Liver (tissue), 8 donors: ENCODE measurements at regions not wholly inside any gene's neighbourhood (a gene's known extent, or its start where the extent isn't known, plus 50 kb on each side); places are given as distances from the start of the nearest gene placed in this dataset.
"Not testable (repeated sequence)": the region's sequence is repeated elsewhere in the genome, so short reads cannot be mapped to it uniquely, and the experiment has no call there.

ENCODE experiments used
- DNase-seq: peaks from one replicate; pipeline ENCODE4 v3.0.0-alpha.2; 2017; ENCODE audit warnings: low spot score
- H3K27ac ChIP-seq, 2 donors: one replicate each; pipeline ENCODE4 v1.7.0; 2013; ENCODE audit warnings: inconsistent platforms in 2 of 2, low read length in 2 of 2, control low read depth in 1 of 2, low read depth in 1 of 2, mild to moderate bottlenecking in 1 of 2
- H3K27me3 ChIP-seq, 4 donors: one replicate each; pipeline versions ENCODE4 v1.6.1 to v1.7.0; 2013; ENCODE audit warnings: low read length in 3 of 4, inconsistent platforms in 1 of 4, mild to moderate bottlenecking in 1 of 4, moderate library complexity in 1 of 4; ENCODE audit not compliant: control insufficient read depth in 4 of 4, insufficient read depth in 4 of 4
- H3K36me3 ChIP-seq, 4 donors: one replicate each; pipeline versions ENCODE4 v1.6.1 to v1.7.0; 2013; ENCODE audit warnings: low read length in 3 of 4, mild to moderate bottlenecking in 3 of 4, low read depth in 1 of 4, moderate library complexity in 1 of 4; ENCODE audit not compliant: control insufficient read depth in 4 of 4, insufficient read depth in 3 of 4
- H3K4me1 ChIP-seq, 4 donors: one replicate each; pipeline versions ENCODE4 v1.6.1 to v1.7.0; 2013; ENCODE audit warnings: low read length in 3 of 4, mild to moderate bottlenecking in 3 of 4, moderate library complexity in 1 of 4; ENCODE audit not compliant: control insufficient read depth in 4 of 4, insufficient read depth in 4 of 4
- H3K4me3 ChIP-seq, 3 donors: one replicate each; pipeline versions ENCODE4 v1.6.1 to v1.7.0; 2013; ENCODE audit warnings: low read length in 3 of 3, control low read depth in 1 of 3, low read depth in 1 of 3, mild to moderate bottlenecking in 1 of 3
- H3K9ac ChIP-seq, 2 donors: one replicate each; pipeline ENCODE4 v1.7.0; 2013; ENCODE audit warnings: low read length in 2 of 2, mild to moderate bottlenecking in 2 of 2, moderate library complexity in 2 of 2, control low read depth in 1 of 2, low read depth in 1 of 2
- H3K9me3 ChIP-seq, 4 donors: one replicate each; pipeline versions ENCODE4 v1.6.1 to v1.7.0; 2013; ENCODE audit warnings: low read length in 3 of 4; ENCODE audit not compliant: control insufficient read depth in 4 of 4
- EGR1 ChIP-seq, 2 donors: IDR thresholded peaks; 2 replicates each; pipeline ENCODE4 v1.6.1; 2016 to 2018; ENCODE audit warnings: antibody characterized with exemption in 2 of 2, low read depth in 2 of 2
- FOXA1 ChIP-seq: IDR thresholded peaks from 2 replicates; pipeline ENCODE4 v1.6.1; 2016; ENCODE audit warnings: antibody characterized with exemption
- FOXA2 ChIP-seq: IDR thresholded peaks from 2 replicates; pipeline ENCODE4 v1.6.1; 2016; ENCODE audit warnings: antibody characterized with exemption
- GABPA ChIP-seq, 2 donors: IDR thresholded peaks in 1 of 2; conservative IDR thresholded peaks in 1 of 2; 2 replicates each; pipeline ENCODE4 v1.6.1; 2016; ENCODE audit warnings: antibody characterized with exemption in 2 of 2, mild to moderate bottlenecking in 1 of 2, moderate library complexity in 1 of 2
- HNF4A ChIP-seq, 2 donors: conservative IDR thresholded peaks; 2 replicates each; pipeline ENCODE4 v1.6.1; 2016; ENCODE audit warnings: antibody characterized with exemption in 2 of 2, mild to moderate bottlenecking in 2 of 2
- HNF4G ChIP-seq: IDR thresholded peaks from 2 replicates; pipeline ENCODE4 v1.6.1; 2016; ENCODE audit warnings: antibody characterized with exemption
- JUND ChIP-seq, 2 donors: IDR thresholded peaks; 2 replicates each; pipeline ENCODE4 v1.6.1; 2016; ENCODE audit warnings: antibody characterized with exemption in 2 of 2
- NR2F2 ChIP-seq: IDR thresholded peaks from 2 replicates; pipeline ENCODE4 v1.6.1; 2016; ENCODE audit warnings: antibody characterized with exemption
- RAD21 ChIP-seq, 2 donors: IDR thresholded peaks; 2 replicates each; pipeline ENCODE4 v1.6.1; 2016; ENCODE audit warnings: antibody characterized with exemption in 2 of 2, mild to moderate bottlenecking in 2 of 2
- RXRA ChIP-seq, 2 donors: IDR thresholded peaks; 2 replicates each; pipeline ENCODE4 v1.6.1; 2017 to 2018; ENCODE audit warnings: antibody characterized with exemption in 2 of 2, mild to moderate bottlenecking in 1 of 2
- SP1 ChIP-seq: IDR thresholded peaks from 2 replicates; pipeline ENCODE4 v1.6.1; 2018; ENCODE audit warnings: antibody characterized with exemption, mild to moderate bottlenecking
- TAF1 ChIP-seq: conservative IDR thresholded peaks from 2 replicates; pipeline ENCODE4 v1.6.1; 2016; ENCODE audit warnings: antibody characterized with exemption, mild to moderate bottlenecking
- YY1 ChIP-seq: IDR thresholded peaks from 2 replicates; pipeline ENCODE4 v1.6.1; 2016; ENCODE audit warnings: antibody characterized with exemption, mild to moderate bottlenecking
- ZBTB33 ChIP-seq: IDR thresholded peaks from 2 replicates; pipeline ENCODE4 v1.6.1; 2016; ENCODE audit warnings: antibody characterized with exemption
- WGBS: extraction: QIAGEN DNeasy Blood & Tissue Kit; methylation state at CpG from one replicate; pipeline ENCODE4 v1.1.7; 2013; 5-methylcytosine and 5-hydroxymethylcytosine counted together
- TF ChIP-seq, protein P1 (sequence below): IDR thresholded peaks from 2 replicates; pipeline ENCODE4 v1.6.1; 2016; ENCODE audit warnings: antibody characterized with exemption
- TF ChIP-seq, protein P2 (sequence below): IDR thresholded peaks from 2 replicates; pipeline ENCODE4 v1.6.1; 2016; ENCODE audit warnings: antibody characterized with exemption
- TF ChIP-seq, protein P3 (sequence below): IDR thresholded peaks from 2 replicates; pipeline ENCODE4 v1.6.1; 2016; ENCODE audit warnings: antibody characterized with exemption, mild to moderate bottlenecking
- TF ChIP-seq, protein P4 (sequence below): fragments of 150-350 bp; IDR thresholded peaks from 2 replicates; pipeline ENCODE4 v1.5.1; 2017; ENCODE audit warnings: improper control_type of control experiment, low read depth, low read length; ENCODE audit not compliant: missing input control
- donor health status: healthy.
- donor health status: healthy.
- donor health status: healthy.
- donor health status: healthy.
- donor health status: healthy.

DNA sequence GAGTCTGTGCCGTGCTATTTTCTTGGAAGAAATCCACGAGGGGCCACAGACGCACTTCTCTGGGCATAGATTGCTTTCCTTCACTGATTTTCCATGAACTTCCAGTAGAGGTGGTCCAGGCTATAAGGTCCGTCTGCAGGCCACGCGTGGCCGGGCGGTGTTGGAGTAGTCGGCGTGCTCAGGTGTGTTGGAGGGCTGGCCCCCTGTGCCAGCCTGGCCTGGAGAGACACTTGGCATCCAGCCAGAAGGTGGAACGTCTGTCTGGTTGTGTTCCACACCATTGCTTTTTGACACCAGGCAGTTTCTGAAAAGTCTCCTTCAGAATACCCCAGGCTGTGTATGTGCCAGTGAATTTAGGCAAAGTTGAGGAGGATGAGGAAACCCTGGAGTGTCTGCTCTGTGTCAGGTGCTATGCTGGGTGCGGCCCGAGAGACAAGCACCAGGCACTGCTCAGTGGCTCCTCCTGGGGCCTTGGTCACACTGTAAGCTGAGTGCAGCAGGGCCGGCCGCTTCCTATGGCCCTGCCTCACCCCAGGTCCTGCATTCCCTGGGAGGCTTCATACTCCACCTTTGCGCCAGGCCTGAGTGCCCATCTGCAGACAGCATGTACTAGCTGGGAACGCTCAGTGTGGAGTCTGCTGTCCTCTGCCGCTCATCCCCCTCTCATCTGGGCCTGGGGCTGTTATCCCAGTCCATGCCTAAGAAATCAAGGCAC, 52.1 kb upstream of the TAMM41 start:
- 94% methylated on average over 18 of the region's 18 CpGs for WGBS
- Histone ChIP-seq H3K4me1 (no peaks in the 10 kb centered on the region), H3K27ac (no peak overlapping the region), H3K4me3 (no peak overlapping the region), H3K9ac (no peak overlapping the region), H3K27me3 (no peaks in the 10 kb centered on the region), H3K9me3 (peaks cover 2 to 8% (median 3%) of the 10 kb centered on the region in 4 donors), H3K36me3 (no peaks in the 10 kb centered on the region)
- DNase-seq: no peak
- no peak for TF ChIP-seq FOXA1
- TF ChIP-seq, protein P1, sequence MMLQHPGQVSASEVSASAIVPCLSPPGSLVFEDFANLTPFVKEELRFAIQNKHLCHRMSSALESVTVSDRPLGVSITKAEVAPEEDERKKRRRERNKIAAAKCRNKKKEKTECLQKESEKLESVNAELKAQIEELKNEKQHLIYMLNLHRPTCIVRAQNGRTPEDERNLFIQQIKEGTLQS: no peak
- TF ChIP-seq NR2F2: no peak
- TF ChIP-seq HNF4A (conservative IDR thresholded peaks at IDR 0.05): no peak
- TF ChIP-seq, protein P2, sequence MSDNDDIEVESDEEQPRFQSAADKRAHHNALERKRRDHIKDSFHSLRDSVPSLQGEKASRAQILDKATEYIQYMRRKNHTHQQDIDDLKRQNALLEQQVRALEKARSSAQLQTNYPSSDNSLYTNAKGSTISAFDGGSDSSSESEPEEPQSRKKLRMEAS: no peak
- no peak for TF ChIP-seq YY1
- TF ChIP-seq HNF4G: no peak
- TF ChIP-seq, protein P3, sequence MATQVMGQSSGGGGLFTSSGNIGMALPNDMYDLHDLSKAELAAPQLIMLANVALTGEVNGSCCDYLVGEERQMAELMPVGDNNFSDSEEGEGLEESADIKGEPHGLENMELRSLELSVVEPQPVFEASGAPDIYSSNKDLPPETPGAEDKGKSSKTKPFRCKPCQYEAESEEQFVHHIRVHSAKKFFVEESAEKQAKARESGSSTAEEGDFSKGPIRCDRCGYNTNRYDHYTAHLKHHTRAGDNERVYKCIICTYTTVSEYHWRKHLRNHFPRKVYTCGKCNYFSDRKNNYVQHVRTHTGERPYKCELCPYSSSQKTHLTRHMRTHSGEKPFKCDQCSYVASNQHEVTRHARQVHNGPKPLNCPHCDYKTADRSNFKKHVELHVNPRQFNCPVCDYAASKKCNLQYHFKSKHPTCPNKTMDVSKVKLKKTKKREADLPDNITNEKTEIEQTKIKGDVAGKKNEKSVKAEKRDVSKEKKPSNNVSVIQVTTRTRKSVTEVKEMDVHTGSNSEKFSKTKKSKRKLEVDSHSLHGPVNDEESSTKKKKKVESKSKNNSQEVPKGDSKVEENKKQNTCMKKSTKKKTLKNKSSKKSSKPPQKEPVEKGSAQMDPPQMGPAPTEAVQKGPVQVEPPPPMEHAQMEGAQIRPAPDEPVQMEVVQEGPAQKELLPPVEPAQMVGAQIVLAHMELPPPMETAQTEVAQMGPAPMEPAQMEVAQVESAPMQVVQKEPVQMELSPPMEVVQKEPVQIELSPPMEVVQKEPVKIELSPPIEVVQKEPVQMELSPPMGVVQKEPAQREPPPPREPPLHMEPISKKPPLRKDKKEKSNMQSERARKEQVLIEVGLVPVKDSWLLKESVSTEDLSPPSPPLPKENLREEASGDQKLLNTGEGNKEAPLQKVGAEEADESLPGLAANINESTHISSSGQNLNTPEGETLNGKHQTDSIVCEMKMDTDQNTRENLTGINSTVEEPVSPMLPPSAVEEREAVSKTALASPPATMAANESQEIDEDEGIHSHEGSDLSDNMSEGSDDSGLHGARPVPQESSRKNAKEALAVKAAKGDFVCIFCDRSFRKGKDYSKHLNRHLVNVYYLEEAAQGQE: no peak
- no peak for TF ChIP-seq FOXA2
- no peak for TF ChIP-seq GABPA (IDR thresholded peaks at IDR 0.05 in 1 of 2, conservative IDR thresholded peaks at IDR 0.05 in 1 of 2)
- no peak for TF ChIP-seq JUND (IDR thresholded peaks at IDR 0.05)
- TF ChIP-seq, protein P4, sequence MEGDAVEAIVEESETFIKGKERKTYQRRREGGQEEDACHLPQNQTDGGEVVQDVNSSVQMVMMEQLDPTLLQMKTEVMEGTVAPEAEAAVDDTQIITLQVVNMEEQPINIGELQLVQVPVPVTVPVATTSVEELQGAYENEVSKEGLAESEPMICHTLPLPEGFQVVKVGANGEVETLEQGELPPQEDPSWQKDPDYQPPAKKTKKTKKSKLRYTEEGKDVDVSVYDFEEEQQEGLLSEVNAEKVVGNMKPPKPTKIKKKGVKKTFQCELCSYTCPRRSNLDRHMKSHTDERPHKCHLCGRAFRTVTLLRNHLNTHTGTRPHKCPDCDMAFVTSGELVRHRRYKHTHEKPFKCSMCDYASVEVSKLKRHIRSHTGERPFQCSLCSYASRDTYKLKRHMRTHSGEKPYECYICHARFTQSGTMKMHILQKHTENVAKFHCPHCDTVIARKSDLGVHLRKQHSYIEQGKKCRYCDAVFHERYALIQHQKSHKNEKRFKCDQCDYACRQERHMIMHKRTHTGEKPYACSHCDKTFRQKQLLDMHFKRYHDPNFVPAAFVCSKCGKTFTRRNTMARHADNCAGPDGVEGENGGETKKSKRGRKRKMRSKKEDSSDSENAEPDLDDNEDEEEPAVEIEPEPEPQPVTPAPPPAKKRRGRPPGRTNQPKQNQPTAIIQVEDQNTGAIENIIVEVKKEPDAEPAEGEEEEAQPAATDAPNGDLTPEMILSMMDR: no peak
- no peak for TF ChIP-seq ZBTB33
- TF ChIP-seq SP1: no peak
- no peak for TF ChIP-seq EGR1 (IDR thresholded peaks at IDR 0.05; ENCODE audit: low read depth in 2 of 2)
- no peak for TF ChIP-seq RXRA (IDR thresholded peaks at IDR 0.05)
- no peak for TF ChIP-seq TAF1
- no peak for TF ChIP-seq RAD21 (IDR thresholded peaks at IDR 0.05)

DNA sequence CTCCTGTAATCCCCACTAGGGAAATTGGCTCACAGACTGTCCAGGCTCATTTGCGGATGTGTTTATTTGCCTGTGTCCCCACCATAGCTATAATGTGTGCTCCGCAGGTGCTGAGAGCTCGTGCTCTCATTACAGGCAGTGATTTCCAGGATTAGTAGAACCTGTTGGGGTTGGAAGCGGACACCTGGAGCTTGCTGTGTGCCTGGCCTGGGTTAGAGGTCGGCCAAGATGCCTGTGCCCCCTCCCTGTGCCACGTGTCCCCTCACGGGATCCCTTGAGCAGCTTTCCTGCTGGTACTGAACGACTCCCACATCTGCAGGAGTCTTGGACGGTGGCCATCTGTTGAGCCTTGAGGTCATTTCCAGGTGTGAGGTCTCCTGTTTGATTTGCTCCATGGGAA, 52.7 kb upstream of the TAMM41 start:
- H3K27ac ChIP-seq, H3K4me3 ChIP-seq, H3K27me3 ChIP-seq, H3K9ac ChIP-seq, H3K9me3 ChIP-seq, H3K36me3 ChIP-seq, H3K4me1 ChIP-seq, DNase-seq: not testable (repeated sequence)
- WGBS: 87% methylated on average over 9 of the region's 9 CpGs
